Activated CD8-positive, alpha-beta memory T cell treated with anti-CD3 and anti-CD28 coated beads, Interleukin-2, amount 10 ng/mL, durations not matched to agents 7 days and 5 days (primary cell): ENCODE measurements at regions not wholly inside any gene's neighbourhood (a gene's known extent, or its start where the extent isn't known, plus 50 kb on each side); places are given as distances from the start of the nearest gene placed in this dataset.

Experiments
- ATAC-seq: fragments of 150-1000 bp; cut with Tn5 transposase; one replicate; pipeline ENCODE4 v1.10.0; 2021; ENCODE audit warnings: moderate library complexity
- CTCF ChIA-PET: fragments of 350-600 bp; sonication (Branson Sonifier 250); formaldehyde crosslinking; loops from one replicate; lab custom pipeline; 2021; ENCODE audit warnings: antibody characterized with exemption; lab: Charles Lee
- DNase-seq: peaks from one replicate; pipeline ENCODE4 v3.0.0-alpha.2; 2020
- H3K27ac Mint-ChIP-seq: one replicate; pipeline ENCODE4 v1.8.0; 2021; ENCODE audit warnings: mild to moderate bottlenecking, mixed read lengths
- H3K27me3 Mint-ChIP-seq: one replicate; pipeline ENCODE4 v1.8.0; 2021; ENCODE audit warnings: mixed read lengths
- H3K36me3 Mint-ChIP-seq: one replicate; pipeline ENCODE4 v1.8.0; 2021; ENCODE audit warnings: mild to moderate bottlenecking, mixed read lengths
- H3K4me1 Mint-ChIP-seq: one replicate; pipeline ENCODE4 v1.8.0; 2021; ENCODE audit warnings: mixed read lengths
- H3K4me3 Mint-ChIP-seq: one replicate; pipeline ENCODE4 v1.8.0; 2021; ENCODE audit warnings: mild to moderate bottlenecking, moderate library complexity, mixed read lengths
- H3K9me3 Mint-ChIP-seq: one replicate; pipeline ENCODE4 v1.8.0; 2022; ENCODE audit warnings: low read depth, mixed read lengths

GRCh38 chr18:37741032-37741623, 175.5 kb upstream of the CELF4 start:
- Mint-ChIP-seq H3K4me3 (no peak overlapping the region), H3K4me1 (no peaks in the 10 kb centered on the region), H3K27me3 (no peaks in the 10 kb centered on the region), H3K36me3 (no peaks in the 10 kb centered on the region), H3K27ac (no peak overlapping the region), H3K9me3 (no peaks in the 10 kb centered on the region)
- CTCF ChIA-PET = no interaction called here
- DNase-seq (no peak), ATAC-seq (no peak)

- CTCF ChIA-PET = no interaction called here
- H3K27me3 Mint-ChIP-seq = no peaks in the 10 kb centered on the region
- DNase-seq = no peak
- H3K9me3 Mint-ChIP-seq = no peaks in the 10 kb centered on the region
- no peak for ATAC-seq
- no peak overlapping the region for H3K27ac Mint-ChIP-seq
- H3K36me3 Mint-ChIP-seq = no peaks in the 10 kb centered on the region
- no peaks in the 10 kb centered on the region for H3K4me1 Mint-ChIP-seq
- no peak overlapping the region for H3K4me3 Mint-ChIP-seq
Measured at GRCh38 chr18:37734406-37734805, 168.8 kb upstream of the CELF4 start.

DNA sequence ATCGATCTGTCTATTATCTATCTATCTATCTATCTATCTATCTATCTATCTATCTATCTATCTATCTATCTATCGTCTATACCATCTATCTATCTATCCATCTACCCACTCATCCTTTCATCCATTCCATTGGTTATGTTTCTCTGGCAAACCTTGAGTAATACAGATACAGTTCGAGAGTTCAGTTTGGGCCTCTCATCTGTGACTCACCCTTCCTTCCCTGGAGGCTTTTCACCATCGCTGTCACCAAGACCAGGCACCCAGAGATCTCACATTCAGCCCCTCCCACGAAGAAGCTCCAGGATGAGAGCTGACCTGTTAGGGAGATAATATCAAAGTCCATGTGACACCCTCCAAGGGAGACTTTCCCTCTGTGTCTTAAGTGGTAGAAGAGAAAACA, 164.1 kb upstream of the CELF4 start:
- no peak for ATAC-seq
- no peaks in the 10 kb centered on the region for H3K4me1 Mint-ChIP-seq
- CTCF ChIA-PET = no interaction called here
- H3K27ac Mint-ChIP-seq = no peak overlapping the region
- no peak overlapping the region for H3K4me3 Mint-ChIP-seq
- no peak for DNase-seq
- no peaks in the 10 kb centered on the region for H3K9me3 Mint-ChIP-seq
- no peaks in the 10 kb centered on the region for H3K27me3 Mint-ChIP-seq
- no peaks in the 10 kb centered on the region for H3K36me3 Mint-ChIP-seq

GRCh38 chr18:37724206-37724605, 158.6 kb upstream of the CELF4 start:
- ATAC-seq (no peak), DNase-seq (no peak)
- no peaks in the 10 kb centered on the region for H3K9me3 Mint-ChIP-seq
- CTCF ChIA-PET = no interaction called here
- no peaks in the 10 kb centered on the region for H3K27me3 Mint-ChIP-seq
- no peak overlapping the region for H3K27ac Mint-ChIP-seq
- no peaks in the 10 kb centered on the region for H3K4me1 Mint-ChIP-seq
- no peak overlapping the region for H3K4me3 Mint-ChIP-seq
- no peaks in the 10 kb centered on the region for H3K36me3 Mint-ChIP-seq

GRCh38 chr18:37721544-37722522, 156.2 kb upstream of the CELF4 start:
- no peaks in the 10 kb centered on the region for H3K27me3 Mint-ChIP-seq
- H3K27ac Mint-ChIP-seq = no peak overlapping the region
- no peaks in the 10 kb centered on the region for H3K36me3 Mint-ChIP-seq
- no peak for ATAC-seq
- no peaks in the 10 kb centered on the region for H3K9me3 Mint-ChIP-seq
- no peaks in the 10 kb centered on the region for H3K4me1 Mint-ChIP-seq
- CTCF ChIA-PET = no interaction called here
- no peak for DNase-seq
- H3K4me3 Mint-ChIP-seq = no peak overlapping the region

GRCh38 chr18:37720663-37721062, 155.1 kb upstream of the CELF4 start:
- CTCF ChIA-PET = no interaction called here
- Mint-ChIP-seq H3K9me3 (no peaks in the 10 kb centered on the region), H3K4me3 (no peak overlapping the region), H3K27ac (no peak overlapping the region), H3K4me1 (no peaks in the 10 kb centered on the region), H3K27me3 (no peaks in the 10 kb centered on the region), H3K36me3 (no peaks in the 10 kb centered on the region)
- no peak for ATAC-seq
- no peak for DNase-seq

- Mint-ChIP-seq H3K4me1 (no peaks in the 10 kb centered on the region), H3K36me3 (no peaks in the 10 kb centered on the region), H3K4me3 (no peak overlapping the region), H3K27me3 (no peaks in the 10 kb centered on the region), H3K27ac (no peak overlapping the region), H3K9me3 (no peaks in the 10 kb centered on the region)
- CTCF ChIA-PET = no interaction called here
- DNase-seq = no peak
- no peak for ATAC-seq
Measured at GRCh38 chr18:37717656-37718055, 152.1 kb upstream of the CELF4 start.

DNA sequence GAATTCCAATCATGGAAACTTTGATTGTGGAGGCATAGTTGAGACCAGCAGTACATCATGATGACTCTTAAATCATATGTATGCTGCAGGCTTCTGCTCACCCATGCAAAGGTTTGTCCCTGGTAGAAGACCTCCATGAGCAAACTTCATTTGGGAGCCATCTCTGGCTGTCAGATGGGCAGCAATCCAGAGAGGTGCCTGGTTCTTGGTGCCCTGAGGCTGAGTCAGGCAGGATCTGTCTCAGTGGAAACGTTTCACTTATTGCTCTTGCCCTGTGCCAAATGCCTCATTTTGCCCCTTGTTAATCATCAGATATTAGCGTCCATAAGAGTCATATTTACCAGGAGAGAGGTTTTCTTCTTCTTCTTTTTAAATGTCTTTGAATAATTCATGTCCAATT, 151.5 kb upstream of the CELF4 start:
- Mint-ChIP-seq H3K4me1 (no peaks in the 10 kb centered on the region), H3K27ac (no peak overlapping the region), H3K36me3 (no peaks in the 10 kb centered on the region), H3K9me3 (no peaks in the 10 kb centered on the region), H3K27me3 (no peaks in the 10 kb centered on the region), H3K4me3 (no peak overlapping the region)
- DNase-seq (no peak), ATAC-seq (no peak)
- CTCF ChIA-PET = no interaction called here

DNA sequence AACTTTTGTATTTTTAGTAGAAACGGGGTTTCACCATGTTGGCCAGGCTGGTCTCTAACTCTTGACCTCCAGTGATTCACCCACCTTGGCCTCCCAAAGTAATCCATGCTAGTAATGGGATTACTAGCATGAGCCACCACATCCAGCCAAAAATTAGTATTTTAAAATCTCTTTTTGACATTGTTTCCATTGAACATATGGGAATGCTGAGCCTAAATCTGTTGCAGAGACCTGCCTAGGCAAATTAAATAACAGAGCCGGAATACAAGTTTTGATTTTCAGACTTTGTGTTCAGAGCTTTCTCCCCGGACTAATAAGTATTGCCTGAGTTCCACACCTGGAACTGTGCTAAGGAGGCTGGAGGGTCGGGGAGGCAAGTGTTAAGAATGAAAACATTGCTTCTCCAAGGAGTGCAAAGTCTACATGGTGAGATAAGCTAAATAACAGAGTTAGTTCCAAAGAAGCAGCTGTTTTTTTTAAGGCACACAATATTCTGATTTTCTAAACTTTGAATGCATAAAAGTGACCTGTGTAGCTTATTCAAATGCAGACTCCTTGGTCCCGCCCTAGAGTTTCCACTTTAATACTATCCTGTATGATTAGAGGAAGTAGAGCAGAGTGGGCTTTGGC, 150.6 kb upstream of the CELF4 start:
- DNase-seq = no peak
- H3K27ac Mint-ChIP-seq = no peak overlapping the region
- no peaks in the 10 kb centered on the region for H3K27me3 Mint-ChIP-seq
- H3K4me3 Mint-ChIP-seq = no peak overlapping the region
- H3K36me3 Mint-ChIP-seq = no peaks in the 10 kb centered on the region
- CTCF ChIA-PET = no interaction called here
- H3K4me1 Mint-ChIP-seq = no peaks in the 10 kb centered on the region
- ATAC-seq = no peak
- H3K9me3 Mint-ChIP-seq = no peaks in the 10 kb centered on the region

GRCh38 chr18:37714691-37715090, 149.1 kb upstream of the CELF4 start:
- H3K9me3 Mint-ChIP-seq = no peaks in the 10 kb centered on the region
- H3K4me1 Mint-ChIP-seq = no peaks in the 10 kb centered on the region
- no peaks in the 10 kb centered on the region for H3K36me3 Mint-ChIP-seq
- H3K4me3 Mint-ChIP-seq = no peak overlapping the region
- CTCF ChIA-PET = no interaction called here
- ATAC-seq = no peak
- no peaks in the 10 kb centered on the region for H3K27me3 Mint-ChIP-seq
- DNase-seq = no peak
- H3K27ac Mint-ChIP-seq = no peak overlapping the region

GRCh38 chr18:37712776-37713175, 147.2 kb upstream of the CELF4 start:
- Mint-ChIP-seq H3K27me3 (no peaks in the 10 kb centered on the region), H3K36me3 (no peaks in the 10 kb centered on the region), H3K4me1 (no peaks in the 10 kb centered on the region), H3K27ac (no peak overlapping the region), H3K4me3 (no peak overlapping the region), H3K9me3 (no peaks in the 10 kb centered on the region)
- no peak for DNase-seq
- CTCF ChIA-PET = no interaction called here
- ATAC-seq = no peak

GRCh38 chr18:37711766-37712505, 146.3 kb upstream of the CELF4 start:
- H3K36me3 Mint-ChIP-seq = no peaks in the 10 kb centered on the region
- no peak overlapping the region for H3K4me3 Mint-ChIP-seq
- no peaks in the 10 kb centered on the region for H3K9me3 Mint-ChIP-seq
- CTCF ChIA-PET = no interaction called here
- no peaks in the 10 kb centered on the region for H3K4me1 Mint-ChIP-seq
- no peaks in the 10 kb centered on the region for H3K27me3 Mint-ChIP-seq
- DNase-seq (no peak), ATAC-seq (no peak)
- no peak overlapping the region for H3K27ac Mint-ChIP-seq

GRCh38 chr18:37710726-37711125, 145.1 kb upstream of the CELF4 start:
- no peak overlapping the region for H3K27ac Mint-ChIP-seq

More at GRCh38 chr18:37710726-37711125, 145.1 kb upstream of the CELF4 start:
- Mint-ChIP-seq H3K4me1 (no peaks in the 10 kb centered on the region), H3K27me3 (no peaks in the 10 kb centered on the region), H3K36me3 (no peaks in the 10 kb centered on the region), H3K9me3 (no peaks in the 10 kb centered on the region), H3K4me3 (no peak overlapping the region)
- no peak for ATAC-seq
- CTCF ChIA-PET = no interaction called here
- no peak for DNase-seq
